NB4 (cell line): ENCODE measurements at regions not wholly inside any gene's neighbourhood (a gene's known extent, or its start where the extent isn't known, plus 50 kb on each side); places are given as distances from the start of the nearest gene placed in this dataset.

ENCODE experiments used
- MYC ChIP-seq: IDR thresholded peaks from 2 replicates; pipeline ENCODE4 v1.6.1; 2011; ENCODE audit warnings: low read depth, low read length
- POLR2A ChIP-seq: IDR thresholded peaks from 2 replicates; pipeline ENCODE4 v1.6.1; 2011; ENCODE audit warnings: mild to moderate bottlenecking; ENCODE audit not compliant: insufficient read length; ENCODE audit errors: extremely low read depth
- TF ChIP-seq, protein P1 (sequence below): IDR thresholded peaks from one replicate; pipeline ENCODE4 v1.5.1; 2012; ENCODE audit warnings: low read depth, low read length
- TF ChIP-seq, protein P2 (sequence below): IDR thresholded peaks from 2 replicates; pipeline ENCODE4 v1.6.1; 2011; ENCODE audit warnings: low read depth, low read length

GRCh38 chr10:111445667-111446066 lies 368.8 kb downstream of the ADRA2A start:
- TF ChIP-seq, protein P1, sequence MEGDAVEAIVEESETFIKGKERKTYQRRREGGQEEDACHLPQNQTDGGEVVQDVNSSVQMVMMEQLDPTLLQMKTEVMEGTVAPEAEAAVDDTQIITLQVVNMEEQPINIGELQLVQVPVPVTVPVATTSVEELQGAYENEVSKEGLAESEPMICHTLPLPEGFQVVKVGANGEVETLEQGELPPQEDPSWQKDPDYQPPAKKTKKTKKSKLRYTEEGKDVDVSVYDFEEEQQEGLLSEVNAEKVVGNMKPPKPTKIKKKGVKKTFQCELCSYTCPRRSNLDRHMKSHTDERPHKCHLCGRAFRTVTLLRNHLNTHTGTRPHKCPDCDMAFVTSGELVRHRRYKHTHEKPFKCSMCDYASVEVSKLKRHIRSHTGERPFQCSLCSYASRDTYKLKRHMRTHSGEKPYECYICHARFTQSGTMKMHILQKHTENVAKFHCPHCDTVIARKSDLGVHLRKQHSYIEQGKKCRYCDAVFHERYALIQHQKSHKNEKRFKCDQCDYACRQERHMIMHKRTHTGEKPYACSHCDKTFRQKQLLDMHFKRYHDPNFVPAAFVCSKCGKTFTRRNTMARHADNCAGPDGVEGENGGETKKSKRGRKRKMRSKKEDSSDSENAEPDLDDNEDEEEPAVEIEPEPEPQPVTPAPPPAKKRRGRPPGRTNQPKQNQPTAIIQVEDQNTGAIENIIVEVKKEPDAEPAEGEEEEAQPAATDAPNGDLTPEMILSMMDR: no peak
- TF ChIP-seq, protein P2, sequence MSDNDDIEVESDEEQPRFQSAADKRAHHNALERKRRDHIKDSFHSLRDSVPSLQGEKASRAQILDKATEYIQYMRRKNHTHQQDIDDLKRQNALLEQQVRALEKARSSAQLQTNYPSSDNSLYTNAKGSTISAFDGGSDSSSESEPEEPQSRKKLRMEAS: no peak
- TF ChIP-seq POLR2A (no peak), MYC (no peak)
